ENCODE measurements at regions not wholly inside any gene's neighbourhood (a gene's known extent, or its start where the extent isn't known, plus 50 kb on each side); places are given as distances from the start of the nearest gene placed in this dataset.

- DNase-seq = no peak
These were observed 149.5 kb upstream of the MYL2 start for GRCh38 chr12:111069886-111070285.

GRCh38 chr12:111068290-111068689 is 147.9 kb upstream of the MYL2 start:
- DNase-seq = peak; percentile 33 to 36

GRCh38 chr12:111067498-111067897 is 147.1 kb upstream of the MYL2 start:
- no peak for DNase-seq

GRCh38 chr12:111066744-111067437 is 146.5 kb upstream of the MYL2 start:
- DNase-seq = no peak

- DNase-seq = no peak
These were observed 144.6 kb upstream of the MYL2 start for GRCh38 chr12:111064982-111065381.

- DNase-seq = no peak
These were observed 143.8 kb upstream of the MYL2 start for GRCh38 chr12:111064154-111064553.

- DNase-seq = no peak
These were observed 143.1 kb upstream of the MYL2 start for GRCh38 chr12:111063295-111064026.

GRCh38 chr12:111057701-111058425 is 137.5 kb upstream of the MYL2 start:
- DNase-seq = no peak

GRCh38 chr12:111056618-111057521 is 136.5 kb upstream of the MYL2 start:
- DNase-seq = peak; percentile 73 to 76

GRCh38 chr12:111055181-111055880 is 135.0 kb upstream of the MYL2 start:
- DNase-seq = no peak

GRCh38 chr12:111048991-111049390 is 128.6 kb upstream of the MYL2 start:
- DNase-seq = no peak

GRCh38 chr12:111046896-111047295 is 126.5 kb upstream of the MYL2 start:
- no peak for DNase-seq

GRCh38 chr12:111045941-111046340 is 125.6 kb upstream of the MYL2 start:
- no peak for DNase-seq

GRCh38 chr12:111041091-111041490 is 120.7 kb upstream of the MYL2 start:
- no peak for DNase-seq

GRCh38 chr12:111040690-111041089 is 120.3 kb upstream of the MYL2 start:
- no peak for DNase-seq

- no peak for DNase-seq
These were observed 118.6 kb upstream of the MYL2 start for GRCh38 chr12:111038941-111039340.

GRCh38 chr12:111038077-111038476 is 117.7 kb upstream of the MYL2 start:
- no peak for DNase-seq

- no peak for DNase-seq
These were observed 116.7 kb upstream of the MYL2 start for GRCh38 chr12:111037047-111037446.

- DNase-seq = no peak
These were observed 115.4 kb upstream of the MYL2 start for GRCh38 chr12:111035578-111036301.

- peak in 1 of 2 experiments; percentile 29 for DNase-seq
These were observed 114.7 kb upstream of the MYL2 start for GRCh38 chr12:111034886-111035577.
